GM21381 (cell line): ENCODE measurements at regions not wholly inside any gene's neighbourhood (a gene's known extent, or its start where the extent isn't known, plus 50 kb on each side); places are given as distances from the start of the nearest gene placed in this dataset.
"Not testable (repeated sequence)": the region's sequence is repeated elsewhere in the genome, so short reads cannot be mapped to it uniquely, and the experiment has no call there.

Experiments used
- ATAC-seq: cut with Tn5 transposase; IDR thresholded peaks from one replicate; pipeline ENCODE4 v1.9.1; 2021; ENCODE audit warnings: mild to moderate bottlenecking, moderate library complexity; ENCODE audit not compliant: unreplicated experiment

- ATAC-seq = no peak
Observed at GRCh38 chr14:83133981-83134645, 1600.5 kb upstream of the SEL1L start.

GRCh38 chr14:83140756-83141155 is 1607.1 kb upstream of the SEL1L start:
- no peak for ATAC-seq

GRCh38 chr14:83147006-83147405 is 1613.4 kb upstream of the SEL1L start:
- no peak for ATAC-seq

GRCh38 chr14:83151571-83151970 is 1617.9 kb upstream of the SEL1L start:
- no peak for ATAC-seq

- no peak for ATAC-seq
Observed at GRCh38 chr14:83153081-83153480, 1619.4 kb upstream of the SEL1L start.

- ATAC-seq = no peak
Observed at GRCh38 chr14:83162361-83162929, 1628.8 kb upstream of the SEL1L start.

GRCh38 chr14:83163016-83163415 is 1629.4 kb upstream of the SEL1L start:
- no peak for ATAC-seq

- no peak for ATAC-seq
Observed at GRCh38 chr14:83164016-83164415, 1630.4 kb upstream of the SEL1L start.

- no peak for ATAC-seq
Observed at GRCh38 chr14:83164591-83164990, 1630.9 kb upstream of the SEL1L start.

- ATAC-seq = no peak
Observed at GRCh38 chr14:83170165-83170564, 1636.5 kb upstream of the SEL1L start.

GRCh38 chr14:83171761-83172160 is 1638.1 kb upstream of the SEL1L start:
- ATAC-seq = no peak

GRCh38 chr14:83172363-83172762 is 1638.7 kb upstream of the SEL1L start:
- ATAC-seq = no peak

- ATAC-seq = no peak
Observed at GRCh38 chr14:83173687-83174086, 1640.0 kb upstream of the SEL1L start.

GRCh38 chr14:83184531-83184930 is 1650.9 kb upstream of the SEL1L start:
- no peak for ATAC-seq

- not testable (repeated sequence) for ATAC-seq
Observed at GRCh38 chr14:83188311-83188710, 1654.7 kb upstream of the SEL1L start.

- no peak for ATAC-seq
Observed at GRCh38 chr14:83196236-83196635, 1662.6 kb upstream of the SEL1L start.

- no peak for ATAC-seq
Observed at GRCh38 chr14:83197271-83197670, 1663.6 kb upstream of the SEL1L start.

GRCh38 chr14:83207550-83207949 is 1673.9 kb upstream of the SEL1L start:
- no peak for ATAC-seq

- ATAC-seq = no peak
Observed at GRCh38 chr14:83208341-83208740, 1674.7 kb upstream of the SEL1L start.

GRCh38 chr14:83217492-83217891 is 1683.8 kb upstream of the SEL1L start:
- ATAC-seq = no peak

- no peak for ATAC-seq
Observed at GRCh38 chr14:83247924-83248639, 1714.4 kb upstream of the SEL1L start.

- ATAC-seq = no peak
Observed at GRCh38 chr14:83251402-83251801, 1717.7 kb upstream of the SEL1L start.
